ENCODE measurements at regions not wholly inside any gene's neighbourhood (a gene's known extent, or its start where the extent isn't known, plus 50 kb on each side); places are given as distances from the start of the nearest gene placed in this dataset.

GRCh38 chr4:179596621-179597020, 2154.4 kb upstream of the AGA start:
- no peak for TF ChIP-seq CTCF (IDR thresholded peaks at IDR 0.05; ENCODE audit: control insufficient read depth, extremely low read depth, insufficient read depth)
- no peak overlapping the region for H3K4me3 ChIP-seq (ENCODE audit: low read depth, low read length)
- no peak for DNase-seq (ENCODE audit: low read depth)

- TF ChIP-seq CTCF (IDR thresholded peaks at IDR 0.05; ENCODE audit: control insufficient read depth, extremely low read depth, insufficient read depth): no peak
- no peak for DNase-seq (ENCODE audit: low read depth)
- H3K4me3 ChIP-seq (ENCODE audit: low read depth, low read length): no peak overlapping the region
Observed at GRCh38 chr4:179597301-179597700, 2155.1 kb upstream of the AGA start.

- no peak for TF ChIP-seq CTCF (IDR thresholded peaks at IDR 0.05; ENCODE audit: control insufficient read depth, extremely low read depth, insufficient read depth)
- H3K4me3 ChIP-seq (ENCODE audit: low read depth, low read length): no peak overlapping the region
- no peak for DNase-seq (ENCODE audit: low read depth)
Observed at GRCh38 chr4:179601671-179602070, 2159.4 kb upstream of the AGA start.

- H3K4me3 ChIP-seq (ENCODE audit: low read depth, low read length): no peak overlapping the region
- no peak for TF ChIP-seq CTCF (IDR thresholded peaks at IDR 0.05; ENCODE audit: control insufficient read depth, extremely low read depth, insufficient read depth)
- DNase-seq (ENCODE audit: low read depth): no peak
Observed at GRCh38 chr4:179605196-179605595, 2163.0 kb upstream of the AGA start.

GRCh38 chr4:179607003-179607402, 2164.8 kb upstream of the AGA start:
- TF ChIP-seq CTCF (IDR thresholded peaks at IDR 0.05; ENCODE audit: control insufficient read depth, extremely low read depth, insufficient read depth): no peak
- no peak for DNase-seq (ENCODE audit: low read depth)
- no peak overlapping the region for H3K4me3 ChIP-seq (ENCODE audit: low read depth, low read length)

GRCh38 chr4:179615704-179616103, 2173.5 kb upstream of the AGA start:
- no peak overlapping the region for H3K4me3 ChIP-seq (ENCODE audit: low read depth, low read length)
- no peak for TF ChIP-seq CTCF (IDR thresholded peaks at IDR 0.05; ENCODE audit: control insufficient read depth, extremely low read depth, insufficient read depth)
- DNase-seq (ENCODE audit: low read depth): no peak

- no peak overlapping the region for H3K4me3 ChIP-seq (ENCODE audit: low read depth, low read length)
- no peak for TF ChIP-seq CTCF (IDR thresholded peaks at IDR 0.05; ENCODE audit: control insufficient read depth, extremely low read depth, insufficient read depth)
- no peak for DNase-seq (ENCODE audit: low read depth)
Observed at GRCh38 chr4:179618966-179619365, 2176.7 kb upstream of the AGA start.

All from LNCaP clone FGC (cell line).